Effector memory CD4-positive, alpha-beta T cell (primary cell): ENCODE measurements at regions not wholly inside any gene's neighbourhood (a gene's known extent, or its start where the extent isn't known, plus 50 kb on each side); places are given as distances from the start of the nearest gene placed in this dataset.

Experiments used
- DNase-seq, 3 donors: peaks; one replicate each; pipeline ENCODE4 v3.0.0-alpha.2; 2020
- H3K27ac ChIP-seq: 2 replicates; pipeline ENCODE4 v1.7.0; 2013; ENCODE audit warnings: mild to moderate bottlenecking, low read length, moderate library complexity; ENCODE audit not compliant: insufficient read depth, poor library complexity, severe bottlenecking
- H3K27me3 ChIP-seq: replicated peaks from 2 replicates; pipeline ENCODE4 v1.7.0; 2013; ENCODE audit warnings: mild to moderate bottlenecking, low read length; ENCODE audit not compliant: insufficient read depth, control insufficient read depth, poor library complexity, severe bottlenecking
- H3K36me3 ChIP-seq: 2 replicates; pipeline ENCODE4 v1.7.0; 2013; ENCODE audit warnings: mild to moderate bottlenecking, low read length, moderate library complexity; ENCODE audit not compliant: control insufficient read depth, insufficient read depth
- H3K4me1 ChIP-seq: 2 replicates; pipeline ENCODE4 v1.7.0; 2013; ENCODE audit warnings: low read length, mild to moderate bottlenecking; ENCODE audit not compliant: control insufficient read depth, insufficient read depth, poor library complexity, severe bottlenecking
- H3K4me3 ChIP-seq: 2 replicates; pipeline ENCODE4 v1.7.0; 2013; ENCODE audit warnings: low read length, low read depth, mild to moderate bottlenecking; ENCODE audit not compliant: insufficient read depth, poor library complexity, severe bottlenecking
- H3K9me3 ChIP-seq: 2 replicates; pipeline ENCODE4 v1.7.0; 2013; ENCODE audit warnings: mild to moderate bottlenecking, low read length, moderate library complexity; ENCODE audit not compliant: control insufficient read depth

DNA sequence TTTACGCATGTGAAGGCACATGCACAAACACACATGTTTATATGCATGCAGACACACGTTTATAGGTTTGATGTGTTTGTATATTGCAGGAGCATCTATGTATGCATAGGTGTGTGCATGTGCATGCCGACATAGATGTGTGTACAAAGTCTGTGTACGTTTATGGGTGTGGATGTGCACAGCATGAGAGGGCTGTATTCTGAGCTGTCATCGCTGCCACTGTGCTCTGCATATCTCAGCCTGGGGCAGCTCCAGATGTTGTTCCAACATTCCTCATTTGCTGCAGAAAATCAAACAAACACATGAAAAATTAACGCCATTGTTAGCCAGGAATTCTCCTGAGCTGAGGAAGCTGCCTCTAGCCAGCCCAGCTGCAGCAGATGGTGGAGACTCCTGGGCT is 132.3 kb upstream of the CSF3R start:
- no peak for DNase-seq
- H3K27me3 ChIP-seq: no peaks in the 10 kb centered on the region
- no peak overlapping the region for H3K4me3 ChIP-seq
- H3K9me3 ChIP-seq: no peaks in the 10 kb centered on the region
- no peak overlapping the region for H3K27ac ChIP-seq
- no peaks in the 10 kb centered on the region for H3K36me3 ChIP-seq
- no peaks in the 10 kb centered on the region for H3K4me1 ChIP-seq

GRCh38 chr1:36614571-36614970 is 131.9 kb upstream of the CSF3R start:
- no peak for DNase-seq
- Histone ChIP-seq H3K27me3 (no peaks in the 10 kb centered on the region), H3K4me3 (no peak overlapping the region), H3K9me3 (no peaks in the 10 kb centered on the region), H3K27ac (no peak overlapping the region), H3K4me1 (no peaks in the 10 kb centered on the region), H3K36me3 (no peaks in the 10 kb centered on the region)

GRCh38 chr1:36613721-36614120 is 131.0 kb upstream of the CSF3R start:
- Histone ChIP-seq H3K9me3 (no peaks in the 10 kb centered on the region), H3K4me1 (no peaks in the 10 kb centered on the region), H3K27ac (no peak overlapping the region), H3K27me3 (no peaks in the 10 kb centered on the region), H3K4me3 (no peak overlapping the region), H3K36me3 (no peaks in the 10 kb centered on the region)
- no peak for DNase-seq

- no peak for DNase-seq
- H3K36me3 ChIP-seq: no peaks in the 10 kb centered on the region
- no peak overlapping the region for H3K4me3 ChIP-seq
- no peak overlapping the region for H3K27ac ChIP-seq
- no peaks in the 10 kb centered on the region for H3K4me1 ChIP-seq
- H3K27me3 ChIP-seq: no peaks in the 10 kb centered on the region
- H3K9me3 ChIP-seq: no peaks in the 10 kb centered on the region
Measured at GRCh38 chr1:36612881-36613280, 130.2 kb upstream of the CSF3R start.

GRCh38 chr1:36612121-36612520 is 129.4 kb upstream of the CSF3R start:
- no peaks in the 10 kb centered on the region for H3K27me3 ChIP-seq
- no peak for DNase-seq
- no peaks in the 10 kb centered on the region for H3K36me3 ChIP-seq
- H3K4me3 ChIP-seq: no peak overlapping the region
- no peaks in the 10 kb centered on the region for H3K4me1 ChIP-seq
- no peaks in the 10 kb centered on the region for H3K9me3 ChIP-seq
- H3K27ac ChIP-seq: no peak overlapping the region

- peak in 2 of 3 donors; percentile 5 to 17 for DNase-seq
- Histone ChIP-seq H3K4me3 (no peak overlapping the region), H3K27me3 (no peaks in the 10 kb centered on the region), H3K4me1 (no peaks in the 10 kb centered on the region), H3K9me3 (no peaks in the 10 kb centered on the region), H3K36me3 (no peaks in the 10 kb centered on the region), H3K27ac (no peak overlapping the region)
Measured at GRCh38 chr1:36609241-36610027, 126.7 kb upstream of the CSF3R start.

GRCh38 chr1:36608272-36608671 is 125.6 kb upstream of the CSF3R start:
- no peaks in the 10 kb centered on the region for H3K4me1 ChIP-seq
- no peaks in the 10 kb centered on the region for H3K9me3 ChIP-seq
- H3K27me3 ChIP-seq: no peaks in the 10 kb centered on the region
- no peaks in the 10 kb centered on the region for H3K36me3 ChIP-seq
- DNase-seq: no peak
- H3K27ac ChIP-seq: no peak overlapping the region
- no peak overlapping the region for H3K4me3 ChIP-seq

DNA sequence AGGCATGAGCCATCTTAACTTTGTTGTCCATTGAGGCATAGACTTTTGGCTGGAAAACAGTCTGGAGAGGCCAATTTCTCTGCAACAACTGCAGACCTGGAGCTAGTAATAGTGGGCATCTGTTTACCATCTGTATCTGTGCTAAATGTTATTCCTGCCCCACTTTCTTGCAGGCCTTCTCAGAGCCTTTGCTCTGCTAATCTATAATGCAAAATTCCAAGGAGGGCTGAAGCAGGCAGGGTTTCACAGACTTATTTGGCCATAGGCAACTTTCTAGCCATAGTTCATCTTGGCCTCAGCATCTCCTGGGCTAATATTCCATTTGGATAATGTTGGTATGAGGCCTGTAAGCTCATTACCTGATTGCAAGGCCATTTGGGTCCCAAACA is 124.5 kb upstream of the CSF3R start:
- Histone ChIP-seq H3K27ac (no peak overlapping the region), H3K27me3 (no peaks in the 10 kb centered on the region), H3K9me3 (no peaks in the 10 kb centered on the region), H3K4me3 (no peak overlapping the region), H3K36me3 (no peaks in the 10 kb centered on the region), H3K4me1 (no peaks in the 10 kb centered on the region)
- no peak for DNase-seq

DNA sequence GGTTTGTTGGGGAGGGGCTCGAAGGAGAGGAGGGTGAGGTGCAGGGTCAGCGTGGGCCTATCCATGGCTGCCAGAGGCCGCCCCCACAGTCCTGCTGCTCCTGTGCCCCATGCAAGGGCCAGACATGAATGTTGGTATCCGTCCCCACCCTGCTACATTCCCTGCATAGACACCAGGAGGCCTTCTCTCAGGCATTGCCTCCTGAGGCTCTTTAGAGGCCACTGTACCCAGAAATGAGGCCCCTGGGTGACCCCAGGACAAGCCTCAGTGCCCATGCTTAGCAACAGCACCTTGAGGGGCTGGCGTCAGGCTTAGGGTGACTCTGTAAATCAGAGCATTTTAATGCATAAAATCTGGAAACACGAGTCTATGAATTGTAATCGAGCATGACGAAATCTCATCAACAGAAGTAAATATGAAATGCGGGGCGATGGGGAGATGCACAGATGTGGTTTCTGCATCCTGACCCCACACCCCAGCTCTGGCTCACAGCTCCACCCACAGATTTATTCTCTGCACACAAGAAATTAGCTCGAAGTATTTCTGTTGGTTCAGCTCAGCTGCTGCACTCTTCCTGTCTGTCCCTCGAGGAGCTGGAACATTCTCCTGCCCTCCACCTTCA is 124.0 kb upstream of the CSF3R start:
- DNase-seq: no peak
- H3K27ac ChIP-seq: no peak overlapping the region

DNA sequence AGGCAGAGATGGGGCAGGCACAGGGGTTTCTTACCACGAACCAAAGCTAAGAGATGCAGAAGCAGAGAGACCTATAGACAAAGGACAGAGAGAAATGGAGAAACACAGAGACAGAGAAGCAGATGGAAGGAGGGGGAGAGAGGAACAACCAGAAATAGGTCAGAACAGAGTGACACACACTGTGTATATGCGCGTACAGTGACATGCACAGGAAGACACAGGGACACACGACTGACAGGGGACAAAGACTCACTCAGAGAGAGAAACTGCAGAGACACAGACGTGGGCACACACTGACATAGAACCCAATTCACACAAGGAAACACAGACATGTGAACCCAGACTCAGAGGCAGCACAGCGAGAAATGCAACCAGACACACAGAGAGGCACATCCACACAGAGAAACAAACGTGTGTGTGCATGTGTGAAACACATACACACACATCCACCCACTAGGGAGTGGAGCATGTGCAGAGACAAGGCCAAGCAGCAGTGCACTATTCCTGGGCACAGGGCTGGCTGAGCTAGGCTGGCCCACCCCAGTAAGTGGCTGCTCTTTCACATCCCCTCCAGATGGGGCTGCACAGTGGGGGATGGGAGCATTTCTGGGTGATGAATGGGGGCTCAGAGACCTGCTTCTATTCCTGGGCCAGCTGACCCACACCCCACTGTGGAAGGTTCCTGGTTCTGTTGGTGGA is 123.4 kb upstream of the CSF3R start:
- DNase-seq: no peak
- Histone ChIP-seq H3K27ac (no peak overlapping the region), H3K4me1 (no peaks in the 10 kb centered on the region), H3K4me3 (no peak overlapping the region), H3K36me3 (no peaks in the 10 kb centered on the region), H3K27me3 (no peaks in the 10 kb centered on the region), H3K9me3 (no peaks in the 10 kb centered on the region)

More for the DNA sequence above, 124.0 kb upstream of the CSF3R start:
- Histone ChIP-seq H3K4me1 (no peaks in the 10 kb centered on the region), H3K36me3 (no peaks in the 10 kb centered on the region), H3K27me3 (no peaks in the 10 kb centered on the region), H3K9me3 (no peaks in the 10 kb centered on the region), H3K4me3 (no peak overlapping the region)
